ENCODE measurements at regions not wholly inside any gene's neighbourhood (a gene's known extent, or its start where the extent isn't known, plus 50 kb on each side); places are given as distances from the start of the nearest gene placed in this dataset.

GRCh38 chr4:148814030-148814429 lies 371.8 kb upstream of the NR3C2 start:
- no peak overlapping the region for H3K4me3 ChIP-seq (ENCODE audit: low read length)
- DNase-seq (ENCODE audit: low read depth), result no peak
- no peak for TF ChIP-seq CTCF (conservative IDR thresholded peaks at IDR 0.05; ENCODE audit: low read depth, low read length)

GRCh38 chr4:148813289-148813688 lies 371.1 kb upstream of the NR3C2 start:
- TF ChIP-seq CTCF (conservative IDR thresholded peaks at IDR 0.05; ENCODE audit: low read depth, low read length), result no peak
- H3K4me3 ChIP-seq (ENCODE audit: low read length), result no peak overlapping the region
- DNase-seq (ENCODE audit: low read depth), result no peak

GRCh38 chr4:148812101-148812500 lies 369.9 kb upstream of the NR3C2 start:
- TF ChIP-seq CTCF (conservative IDR thresholded peaks at IDR 0.05; ENCODE audit: low read depth, low read length), result no peak
- DNase-seq (ENCODE audit: low read depth), result no peak
- H3K4me3 ChIP-seq (ENCODE audit: low read length), result no peak overlapping the region

- no peak overlapping the region for H3K4me3 ChIP-seq (ENCODE audit: low read length)
- no peak for TF ChIP-seq CTCF (conservative IDR thresholded peaks at IDR 0.05; ENCODE audit: low read depth, low read length)
- DNase-seq (ENCODE audit: low read depth), result no peak
These were observed 368.2 kb upstream of the NR3C2 start for GRCh38 chr4:148810461-148810860.

- DNase-seq (ENCODE audit: low read depth), result no peak
- H3K4me3 ChIP-seq (ENCODE audit: low read length), result no peak overlapping the region
- no peak for TF ChIP-seq CTCF (conservative IDR thresholded peaks at IDR 0.05; ENCODE audit: low read depth, low read length)
These were observed 366.2 kb upstream of the NR3C2 start for GRCh38 chr4:148808416-148808815.

GRCh38 chr4:148800940-148801339 lies 358.7 kb upstream of the NR3C2 start:
- TF ChIP-seq CTCF (conservative IDR thresholded peaks at IDR 0.05; ENCODE audit: low read depth, low read length), result no peak
- DNase-seq (ENCODE audit: low read depth), result no peak
- H3K4me3 ChIP-seq (ENCODE audit: low read length), result no peak overlapping the region

GRCh38 chr4:148800336-148800885 lies 358.2 kb upstream of the NR3C2 start:
- no peak overlapping the region for H3K4me3 ChIP-seq (ENCODE audit: low read length)
- no peak for DNase-seq (ENCODE audit: low read depth)
- no peak for TF ChIP-seq CTCF (conservative IDR thresholded peaks at IDR 0.05; ENCODE audit: low read depth, low read length)
